GM19438 (cell line): ENCODE measurements at regions not wholly inside any gene's neighbourhood (a gene's known extent, or its start where the extent isn't known, plus 50 kb on each side); places are given as distances from the start of the nearest gene placed in this dataset.

Experiments
- ATAC-seq: cut with Tn5 transposase; IDR thresholded peaks from one replicate; pipeline ENCODE4 v1.9.1; 2021; ENCODE audit warnings: low read depth; ENCODE audit not compliant: unreplicated experiment

DNA sequence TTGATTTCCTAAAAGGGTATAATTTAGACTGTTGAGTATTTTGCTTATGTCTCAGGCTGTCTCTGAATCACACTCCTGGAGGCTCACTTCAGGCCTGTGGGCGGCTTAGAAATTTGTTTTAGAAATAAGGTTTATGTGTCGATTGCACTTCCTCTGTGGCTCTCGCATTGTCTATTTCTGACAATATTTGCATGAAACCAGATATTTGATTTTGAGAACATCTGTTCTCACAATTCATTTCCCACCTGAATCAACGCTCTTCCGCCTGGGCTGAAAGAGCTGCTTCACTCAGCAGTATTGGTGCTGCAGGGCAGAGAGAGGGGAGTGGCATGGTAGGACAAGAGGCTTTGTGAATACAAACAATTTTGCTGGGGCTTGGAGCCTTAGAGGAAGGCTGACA is 262.0 kb downstream of the ADRA2A start:
- peak; percentile 93 for ATAC-seq

DNA sequence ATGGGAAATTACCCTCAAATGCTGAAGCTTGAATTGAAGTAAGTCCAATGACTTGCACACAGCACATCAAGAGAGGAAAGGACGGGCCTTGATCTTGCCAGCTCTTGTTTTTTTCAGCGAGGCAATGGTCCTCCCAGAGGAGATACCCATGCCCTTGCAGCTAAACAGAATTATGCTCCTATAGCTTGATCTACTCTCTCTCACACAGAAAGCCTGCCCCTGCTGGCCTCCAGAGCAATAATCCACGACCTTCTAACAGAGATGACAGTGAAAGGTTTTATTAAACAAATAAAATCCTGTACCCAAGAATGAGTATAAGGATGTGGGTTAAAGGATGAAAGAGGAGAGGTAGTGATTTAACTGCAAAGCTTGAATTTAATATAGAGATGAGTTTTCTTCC is 268.0 kb downstream of the ADRA2A start:
- ATAC-seq, result no peak

DNA sequence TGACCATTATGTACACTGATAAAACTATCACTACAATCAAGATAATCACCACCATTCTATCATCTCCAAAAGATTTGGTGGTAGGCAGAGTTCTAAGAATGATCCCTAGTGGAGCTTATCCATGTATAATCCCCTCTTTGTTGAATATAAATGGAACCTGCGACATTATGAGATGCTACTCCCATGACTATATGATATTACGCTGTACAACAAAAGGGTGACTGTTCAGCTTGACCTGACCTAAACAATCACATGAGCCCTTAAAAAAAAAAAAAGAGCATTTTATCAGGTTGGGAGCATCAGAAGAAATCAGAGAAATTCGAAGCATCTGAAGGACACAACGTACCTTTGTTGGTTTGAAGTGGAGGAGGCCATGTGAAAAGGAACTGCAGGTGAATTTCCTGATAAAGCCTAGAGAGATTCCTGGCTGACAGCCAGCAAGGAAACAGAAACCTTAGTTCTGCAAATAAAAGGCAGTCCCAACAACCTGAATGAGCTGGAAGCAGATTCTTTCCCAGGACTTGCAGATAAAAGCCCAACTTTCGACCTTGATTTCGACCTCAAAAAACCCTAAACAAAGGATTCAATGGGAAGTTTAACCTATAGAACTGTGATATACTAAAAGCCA is 270.7 kb downstream of the ADRA2A start:
- no peak for ATAC-seq

DNA sequence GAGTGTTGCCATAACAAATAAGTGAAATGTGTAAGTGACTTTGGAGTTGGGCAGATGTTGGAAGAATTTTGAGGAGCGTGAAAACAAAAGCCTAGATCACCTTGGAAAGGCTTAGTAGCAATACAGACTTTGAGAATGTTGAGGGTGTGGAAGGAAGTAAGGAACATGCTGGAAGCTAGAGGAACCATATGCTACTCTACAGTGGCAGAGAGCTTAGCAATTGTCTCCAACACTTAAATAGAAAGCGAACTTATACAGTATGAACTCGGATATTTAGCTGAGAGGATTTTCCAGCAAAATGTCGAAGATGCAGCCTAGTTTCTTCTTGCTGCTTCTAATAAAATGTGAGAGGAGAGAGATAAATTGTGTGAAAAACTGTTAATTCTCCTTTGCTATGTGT is 271.2 kb downstream of the ADRA2A start:
- ATAC-seq, result no peak

DNA sequence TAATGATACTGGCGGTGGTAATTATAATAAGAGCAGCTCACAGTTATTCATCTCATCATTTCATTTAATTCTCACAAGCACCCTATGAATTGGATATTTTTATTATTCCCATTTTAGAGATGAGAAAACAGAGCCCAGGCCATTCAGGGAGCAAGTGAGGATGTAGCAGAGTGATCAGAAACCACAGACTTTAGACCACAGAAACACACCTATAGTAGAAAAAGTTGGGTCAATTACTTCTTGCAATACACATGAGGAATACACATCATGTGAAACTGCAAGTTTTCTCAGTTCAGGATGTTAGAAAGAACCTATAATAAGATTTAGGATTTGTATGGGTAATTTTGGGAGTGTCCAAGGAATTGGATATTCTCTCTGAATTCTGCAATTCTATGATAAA is 278.0 kb downstream of the ADRA2A start:
- ATAC-seq, result no peak

- ATAC-seq, result no peak
Measured at GRCh38 chr10:111356571-111356970, 279.7 kb downstream of the ADRA2A start.

GRCh38 chr10:111357859-111358258 is 281.0 kb downstream of the ADRA2A start:
- ATAC-seq, result no peak

GRCh38 chr10:111360260-111360925 is 283.6 kb downstream of the ADRA2A start:
- peak; percentile 88 for ATAC-seq

- no peak for ATAC-seq
Measured at GRCh38 chr10:111367531-111367930, 290.7 kb downstream of the ADRA2A start.

DNA sequence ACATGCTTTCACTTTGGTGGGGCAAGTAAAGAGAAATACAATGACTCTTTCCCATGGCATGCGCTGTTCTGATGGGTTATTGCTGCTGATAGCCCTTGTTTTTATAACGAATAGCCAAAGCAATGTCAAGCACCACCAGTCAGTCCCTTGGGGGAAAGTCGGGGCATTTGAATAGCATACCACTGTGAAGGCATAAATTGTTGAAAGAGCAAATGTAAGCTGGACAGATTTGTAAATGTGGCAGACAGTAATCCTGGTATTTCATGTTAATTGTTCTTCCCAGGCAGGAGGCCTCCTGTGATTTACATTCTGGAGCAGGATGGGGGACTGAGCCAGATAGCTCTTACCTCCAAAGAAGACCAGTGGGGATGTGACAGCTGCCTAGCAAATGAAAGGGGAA is 293.3 kb downstream of the ADRA2A start:
- no peak for ATAC-seq

DNA sequence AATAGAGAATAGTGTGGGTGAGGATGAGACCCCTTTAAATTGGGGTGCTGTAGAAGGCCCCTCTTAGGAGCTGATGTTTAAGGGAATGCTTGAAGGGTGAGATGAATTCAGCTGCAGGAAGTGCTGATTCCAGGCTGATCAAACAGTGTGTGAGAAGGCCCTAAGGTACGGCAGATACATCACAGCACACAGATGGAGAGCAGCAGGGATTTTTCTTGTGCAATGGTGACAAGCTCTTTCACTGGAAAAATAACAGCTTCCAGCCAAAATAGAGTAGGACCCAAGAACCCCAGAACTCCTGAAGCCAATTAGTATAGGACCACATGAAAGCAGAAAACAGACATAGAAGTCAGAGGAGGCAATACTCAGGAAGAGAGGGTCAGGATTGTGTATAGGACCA is 296.9 kb downstream of the ADRA2A start:
- no peak for ATAC-seq

DNA sequence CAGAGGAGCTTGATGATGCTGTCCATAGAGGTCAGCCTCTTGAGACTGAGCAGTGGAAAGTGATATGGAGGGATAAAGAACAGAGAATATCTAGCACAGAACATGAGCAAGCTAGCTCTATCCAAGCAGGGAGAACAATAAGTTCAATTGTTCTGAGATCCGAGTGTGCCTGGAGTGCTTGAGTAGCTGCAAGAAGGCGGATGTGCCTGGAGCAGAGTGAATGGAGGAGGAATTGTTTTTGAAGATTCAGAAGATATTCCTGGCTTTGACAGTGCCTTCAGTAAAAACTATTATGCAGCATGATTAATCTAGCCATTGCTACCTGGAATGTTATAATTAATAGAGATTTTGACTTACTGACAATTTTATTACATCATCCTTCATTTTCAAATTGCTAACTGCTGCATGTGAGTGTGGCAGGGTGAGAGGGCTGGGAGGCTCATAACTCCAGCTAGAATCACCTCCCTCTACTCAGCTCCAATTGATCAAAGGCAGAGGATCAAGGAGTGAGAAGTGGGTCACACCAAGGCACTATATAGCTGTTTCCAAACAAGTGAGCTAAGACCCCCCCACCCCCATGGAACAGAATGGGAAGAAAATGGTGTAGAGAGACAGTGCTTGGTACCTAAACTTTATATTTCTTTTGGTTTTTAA is 302.8 kb downstream of the ADRA2A start:
- no peak for ATAC-seq

DNA sequence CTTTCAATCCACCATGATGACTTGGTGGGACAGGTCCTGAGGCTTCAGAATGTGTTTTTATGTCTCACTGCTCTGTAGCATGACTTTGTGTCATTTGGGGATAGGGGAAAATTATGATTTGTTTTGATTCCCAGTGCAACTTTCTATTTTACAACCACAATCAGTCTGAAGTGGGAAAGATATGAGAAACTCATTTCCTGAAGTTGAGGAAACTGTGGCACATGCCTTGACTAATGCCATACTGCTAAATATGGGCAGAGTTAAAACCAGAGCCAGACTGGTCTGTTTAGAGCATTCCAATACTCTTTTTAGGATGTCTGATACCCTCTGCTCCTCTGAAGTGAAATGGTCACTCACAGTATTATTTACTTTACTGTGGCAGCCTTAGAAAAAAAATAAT is 307.7 kb downstream of the ADRA2A start:
- ATAC-seq, result no peak

- ATAC-seq, result no peak
Measured at GRCh38 chr10:111390813-111391563, 314.2 kb downstream of the ADRA2A start.

- ATAC-seq, result no peak
Measured at GRCh38 chr10:111392159-111392558, 315.3 kb downstream of the ADRA2A start.

DNA sequence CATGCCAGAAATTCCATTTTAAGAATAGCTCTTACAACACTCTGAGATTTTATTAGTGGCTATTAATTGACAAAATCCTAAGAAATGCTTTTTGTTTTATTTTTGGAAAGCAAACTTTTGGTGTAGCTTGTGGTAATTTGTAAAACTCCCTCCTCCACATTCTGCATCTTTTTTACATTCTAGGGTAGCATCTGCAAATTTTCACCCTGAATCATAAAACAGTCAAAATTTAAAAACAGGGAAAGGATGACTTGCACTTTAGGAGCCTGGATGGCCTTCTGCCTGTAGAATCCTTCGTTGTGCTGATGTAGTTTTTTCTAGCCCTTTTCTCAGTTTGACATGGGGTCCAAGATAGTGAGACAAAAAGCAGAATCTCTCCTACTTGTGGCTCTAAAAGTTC is 316.1 kb downstream of the ADRA2A start:
- ATAC-seq, result no peak

DNA sequence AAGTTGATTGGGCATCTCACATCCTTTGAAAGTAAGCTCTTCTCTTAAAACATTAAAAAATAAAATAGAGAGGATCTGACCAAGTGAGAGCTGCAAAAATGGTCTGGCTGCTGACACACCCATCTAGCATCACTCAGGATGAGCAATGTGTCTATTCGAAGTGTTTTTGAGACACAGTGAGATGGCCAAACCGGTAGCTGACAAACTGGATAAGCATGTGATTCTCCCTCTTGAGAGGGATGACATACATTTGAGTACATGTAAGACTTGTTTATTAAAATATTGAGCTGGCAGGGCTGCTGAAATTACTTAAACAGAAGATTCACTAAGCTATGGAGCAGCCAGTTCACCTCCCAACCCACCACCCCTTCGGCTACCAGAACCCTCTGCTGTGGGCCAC is 333.9 kb downstream of the ADRA2A start:
- ATAC-seq, result no peak

DNA sequence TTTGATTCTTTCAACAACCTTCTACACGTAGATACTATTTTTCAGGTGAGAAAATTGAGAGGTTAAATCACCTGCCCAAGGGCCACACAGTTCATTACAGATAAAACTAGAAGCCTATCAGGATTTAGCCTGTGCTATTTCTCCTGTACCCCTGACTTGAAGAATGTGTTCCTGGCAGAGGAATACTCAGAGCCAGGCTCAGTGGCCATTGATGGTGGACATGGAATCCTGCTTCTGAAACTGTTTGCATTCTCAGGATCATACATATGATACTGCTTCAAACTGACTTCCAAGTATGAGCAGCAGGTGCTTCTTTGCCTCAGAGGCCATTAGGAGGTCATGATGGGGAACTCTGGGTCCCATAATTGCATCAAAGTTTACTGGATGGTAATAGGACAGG is 348.6 kb downstream of the ADRA2A start:
- ATAC-seq, result no peak

- no peak for ATAC-seq
Measured at GRCh38 chr10:111429288-111430028, 352.6 kb downstream of the ADRA2A start.

DNA sequence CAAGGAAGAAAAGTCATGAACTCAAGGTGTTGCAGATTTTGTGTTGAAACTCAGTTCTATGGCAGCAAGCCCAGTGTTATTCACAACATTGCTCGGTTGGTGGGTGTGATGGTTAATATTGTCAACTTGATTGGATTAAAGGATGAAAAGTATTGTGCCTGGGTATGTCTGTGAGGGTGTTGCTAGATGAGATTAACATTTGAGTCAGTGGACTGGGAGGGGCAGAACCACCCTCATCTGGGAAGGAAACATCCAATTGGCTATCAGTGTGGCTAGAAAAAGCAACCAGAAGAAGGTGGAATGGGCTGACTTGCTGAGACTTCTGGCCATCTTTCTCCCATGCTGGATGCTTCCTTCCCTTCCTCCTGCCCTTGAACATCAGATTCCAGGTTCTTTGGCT is 353.2 kb downstream of the ADRA2A start:
- ATAC-seq, result no peak

- ATAC-seq, result no peak
Measured at GRCh38 chr10:111432588-111432987, 355.8 kb downstream of the ADRA2A start.
